ENCODE measurements at regions not wholly inside any gene's neighbourhood (a gene's known extent, or its start where the extent isn't known, plus 50 kb on each side); places are given as distances from the start of the nearest gene placed in this dataset.

DNA sequence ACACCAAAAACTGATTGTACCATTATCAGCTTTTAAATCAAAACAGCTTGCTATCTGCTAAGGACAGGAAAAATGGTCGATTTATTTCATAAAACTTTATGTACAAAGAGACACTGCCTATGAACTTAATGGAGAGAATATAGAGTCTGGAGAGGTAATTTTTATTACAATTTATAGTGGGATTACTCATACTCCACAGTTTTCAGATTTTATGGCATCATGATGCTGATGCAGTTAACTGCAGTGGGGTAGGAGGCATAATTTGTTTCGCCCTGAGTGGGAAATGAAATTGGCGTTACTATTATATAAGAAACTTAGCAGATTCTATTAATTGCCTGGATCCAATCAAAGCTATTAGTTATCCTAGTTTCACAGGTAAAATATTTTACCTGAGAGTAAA lies 301.4 kb downstream of the KLF12 start:
- intact Hi-C loops (cut with DNase I) = loop anchor here in 1 of 4 donors (10.0 kb wide), 1 partner anchor 302 kb away; the partner anchor contains the start of gene KLF12
- H3K27ac ChIP-seq = no peak overlapping the region
- peaks cover 1% of the 10 kb centered on the region for H3K4me1 ChIP-seq (ENCODE audit: insufficient read depth)
- TF ChIP-seq, protein P1, sequence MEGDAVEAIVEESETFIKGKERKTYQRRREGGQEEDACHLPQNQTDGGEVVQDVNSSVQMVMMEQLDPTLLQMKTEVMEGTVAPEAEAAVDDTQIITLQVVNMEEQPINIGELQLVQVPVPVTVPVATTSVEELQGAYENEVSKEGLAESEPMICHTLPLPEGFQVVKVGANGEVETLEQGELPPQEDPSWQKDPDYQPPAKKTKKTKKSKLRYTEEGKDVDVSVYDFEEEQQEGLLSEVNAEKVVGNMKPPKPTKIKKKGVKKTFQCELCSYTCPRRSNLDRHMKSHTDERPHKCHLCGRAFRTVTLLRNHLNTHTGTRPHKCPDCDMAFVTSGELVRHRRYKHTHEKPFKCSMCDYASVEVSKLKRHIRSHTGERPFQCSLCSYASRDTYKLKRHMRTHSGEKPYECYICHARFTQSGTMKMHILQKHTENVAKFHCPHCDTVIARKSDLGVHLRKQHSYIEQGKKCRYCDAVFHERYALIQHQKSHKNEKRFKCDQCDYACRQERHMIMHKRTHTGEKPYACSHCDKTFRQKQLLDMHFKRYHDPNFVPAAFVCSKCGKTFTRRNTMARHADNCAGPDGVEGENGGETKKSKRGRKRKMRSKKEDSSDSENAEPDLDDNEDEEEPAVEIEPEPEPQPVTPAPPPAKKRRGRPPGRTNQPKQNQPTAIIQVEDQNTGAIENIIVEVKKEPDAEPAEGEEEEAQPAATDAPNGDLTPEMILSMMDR (IDR thresholded peaks at IDR 0.05) = no peak
- no peak for TF ChIP-seq POLR2A (IDR thresholded peaks at IDR 0.05)
- no peak for TF ChIP-seq EP300 (IDR thresholded peaks at IDR 0.05)
- H3K9me3 ChIP-seq = no peaks in the 10 kb centered on the region
- no peaks in the 10 kb centered on the region for H3K27me3 ChIP-seq
- 81 to 90% (median 90%) methylated on average over 3 of the region's 3 CpGs for WGBS, 3 donors
- no peak overlapping the region for H3K4me3 ChIP-seq
- DNase-seq = no peak
- no peaks in the 10 kb centered on the region for H3K36me3 ChIP-seq

DNA sequence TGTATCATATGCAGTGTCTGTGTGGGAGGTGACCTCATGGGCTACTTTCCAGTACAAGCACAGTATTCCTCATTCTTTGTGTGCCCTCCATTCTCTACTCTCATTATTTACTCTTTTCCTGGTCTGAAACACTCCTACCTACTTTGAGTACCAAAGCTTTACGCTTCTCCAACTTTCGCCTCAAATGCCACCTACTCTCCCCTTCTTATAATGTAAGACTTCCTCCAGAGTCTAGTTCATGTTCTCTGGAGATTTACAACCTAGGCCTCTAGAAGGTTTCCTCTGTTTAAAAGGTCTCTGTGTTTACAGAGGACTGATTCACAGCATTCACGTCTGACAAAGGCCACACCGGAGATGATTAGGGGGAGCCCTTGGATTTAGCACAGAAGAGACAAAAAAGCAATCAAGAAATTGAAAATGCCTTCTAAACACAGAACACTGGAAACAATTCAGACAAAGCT lies 302.0 kb downstream of the KLF12 start:
- H3K27ac ChIP-seq = no peak overlapping the region
- H3K4me3 ChIP-seq = no peak overlapping the region
- no peak for TF ChIP-seq POLR2A (IDR thresholded peaks at IDR 0.05)
- no peaks in the 10 kb centered on the region for H3K36me3 ChIP-seq
- no peaks in the 10 kb centered on the region for H3K27me3 ChIP-seq
- H3K4me1 ChIP-seq (ENCODE audit: insufficient read depth) = peaks cover 1% of the 10 kb centered on the region
- no peaks in the 10 kb centered on the region for H3K9me3 ChIP-seq
- WGBS, 3 donors = 74 to 79% (median 75%) methylated on average over 4 of the region's 4 CpGs
- intact Hi-C loops (cut with DNase I) = loop anchor here in 1 of 4 donors (10.0 kb wide), 1 partner anchor 303 kb away; the partner anchor contains the start of gene KLF12
- no peak for DNase-seq

DNA sequence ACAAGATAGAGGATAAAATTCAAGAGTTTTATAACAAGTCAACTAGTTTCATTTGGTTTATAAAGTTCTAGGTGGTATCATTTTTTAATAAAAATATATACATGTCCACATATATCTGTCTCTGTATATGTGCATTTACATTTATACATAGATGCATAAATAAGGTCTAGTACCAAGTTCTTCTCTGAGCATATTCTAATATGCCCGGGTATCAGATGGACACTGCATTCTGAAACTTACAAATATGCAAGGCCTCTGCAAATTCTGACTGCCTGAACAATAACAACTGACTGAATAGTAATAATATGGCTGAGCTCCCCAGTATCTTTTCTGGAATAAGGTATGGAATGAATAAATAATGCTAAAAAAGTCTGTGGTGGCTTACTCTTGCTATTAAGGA lies 304.8 kb downstream of the KLF12 start:
- Histone ChIP-seq H3K27me3 (no peaks in the 10 kb centered on the region), H3K4me1 (ENCODE audit: insufficient read depth) (peaks cover 1% of the 10 kb centered on the region), H3K27ac (no peak overlapping the region), H3K9me3 (no peaks in the 10 kb centered on the region), H3K36me3 (no peaks in the 10 kb centered on the region), H3K4me3 (no peak overlapping the region)
- TF ChIP-seq POLR2A (IDR thresholded peaks at IDR 0.05) (no peak), EP300 (IDR thresholded peaks at IDR 0.05) (no peak)
- TF ChIP-seq, protein P1 (IDR thresholded peaks at IDR 0.05) = no peak
- DNase-seq = no peak
- intact Hi-C loops (cut with DNase I) = no loop called here
- WGBS, 3 donors = 88 to 100% (median 94%) methylated on average over 1 of the region's 1 CpG

DNA sequence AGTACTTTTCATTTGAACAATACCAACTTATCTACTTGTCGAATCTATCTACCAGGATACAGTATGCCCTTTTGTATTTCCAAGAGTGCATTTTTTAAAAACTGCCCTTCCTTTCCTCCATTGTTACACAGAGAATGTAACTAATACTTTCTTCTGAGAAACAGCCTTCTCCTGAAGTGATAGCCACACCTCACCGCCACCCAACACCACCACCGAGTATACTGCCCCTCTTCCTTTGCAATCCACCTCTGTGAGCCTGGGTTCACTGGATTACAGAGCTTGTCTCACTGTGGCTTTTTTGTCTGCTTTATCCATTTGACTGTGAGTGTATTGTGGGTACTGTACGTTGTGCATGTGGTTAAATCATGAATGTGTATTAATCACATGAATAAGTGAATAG lies 305.4 kb downstream of the KLF12 start:
- DNase-seq = no peak
- intact Hi-C loops (cut with DNase I) = no loop called here
- Histone ChIP-seq H3K4me3 (no peak overlapping the region), H3K27me3 (no peaks in the 10 kb centered on the region), H3K4me1 (ENCODE audit: insufficient read depth) (peaks cover 1% of the 10 kb centered on the region), H3K9me3 (no peaks in the 10 kb centered on the region), H3K27ac (no peak overlapping the region), H3K36me3 (no peaks in the 10 kb centered on the region)
- WGBS, 3 donors = 90 to 95% (median 92%) methylated on average over 4 of the region's 4 CpGs
- TF ChIP-seq, protein P1 (IDR thresholded peaks at IDR 0.05) = no peak
- TF ChIP-seq EP300 (IDR thresholded peaks at IDR 0.05) (no peak), POLR2A (IDR thresholded peaks at IDR 0.05) (no peak)

DNA sequence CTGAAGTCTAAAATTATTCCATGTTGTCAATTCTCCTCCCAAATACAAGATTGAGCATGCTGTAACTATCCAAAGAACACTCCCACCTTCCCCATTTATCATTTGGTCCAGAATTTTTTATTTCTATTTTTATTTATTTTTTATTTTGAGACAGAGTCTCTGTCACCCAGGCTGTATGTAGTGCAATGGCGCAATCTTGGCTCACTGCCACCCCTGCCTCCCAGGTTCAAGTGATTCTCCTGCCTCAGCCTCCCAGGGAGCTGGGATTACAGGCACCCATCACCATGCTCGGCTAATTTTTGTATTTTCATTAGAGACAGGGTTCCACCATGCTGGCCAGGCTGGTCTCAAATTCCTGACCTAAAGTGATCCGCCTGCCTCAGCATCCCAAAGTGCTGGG lies 306.8 kb downstream of the KLF12 start:
- no peak for DNase-seq
- TF ChIP-seq, protein P1 (IDR thresholded peaks at IDR 0.05) = no peak
- TF ChIP-seq EP300 (IDR thresholded peaks at IDR 0.05) = no peak
- no peak for TF ChIP-seq POLR2A (IDR thresholded peaks at IDR 0.05)
- 78 to 96% (median 80%) methylated on average over 3 of the region's 3 CpGs for WGBS, 3 donors
- H3K4me1 ChIP-seq (ENCODE audit: insufficient read depth) = peaks cover 1% of the 10 kb centered on the region
- no peak overlapping the region for H3K27ac ChIP-seq
- intact Hi-C loops (cut with DNase I) = no loop called here
- no peak overlapping the region for H3K4me3 ChIP-seq
- no peaks in the 10 kb centered on the region for H3K36me3 ChIP-seq
- H3K9me3 ChIP-seq = no peaks in the 10 kb centered on the region
- no peaks in the 10 kb centered on the region for H3K27me3 ChIP-seq

All from ovary (tissue), 7 donors.